ENCODE measurements at regions not wholly inside any gene's neighbourhood (a gene's known extent, or its start where the extent isn't known, plus 50 kb on each side); places are given as distances from the start of the nearest gene placed in this dataset.
A peak's percentile ranks its signal among the peaks of the same experiment; 100 is the strongest.
"Not testable (repeated sequence)": the region's sequence is repeated elsewhere in the genome, so short reads cannot be mapped to it uniquely, and the experiment has no call there.

- DNase-seq (ENCODE audit: low spot score), result no peak
Measured at GRCh38 chr15:24733659-24734058, 58.1 kb downstream of the NPAP1 start.

DNA sequence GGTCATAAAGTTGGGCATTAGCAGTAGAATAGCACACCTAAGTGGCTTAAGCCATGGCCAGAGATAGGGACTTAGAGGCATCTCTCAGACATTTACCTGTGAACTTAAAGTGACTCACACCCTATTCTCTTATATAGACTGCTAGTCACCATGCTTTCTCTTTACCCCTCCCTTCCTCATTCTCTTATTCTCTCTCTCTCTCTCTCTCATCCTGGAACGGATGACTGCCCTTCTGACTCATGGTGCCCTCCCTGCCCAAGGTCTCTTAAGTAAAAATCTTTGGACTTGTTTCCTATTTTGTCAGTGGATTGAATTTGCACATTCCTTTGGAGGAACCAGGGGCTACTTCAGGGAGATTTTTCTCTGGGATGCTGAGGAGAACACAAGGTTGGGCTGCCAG, 58.8 kb downstream of the NPAP1 start:
- no peak for DNase-seq (ENCODE audit: low spot score)

DNA sequence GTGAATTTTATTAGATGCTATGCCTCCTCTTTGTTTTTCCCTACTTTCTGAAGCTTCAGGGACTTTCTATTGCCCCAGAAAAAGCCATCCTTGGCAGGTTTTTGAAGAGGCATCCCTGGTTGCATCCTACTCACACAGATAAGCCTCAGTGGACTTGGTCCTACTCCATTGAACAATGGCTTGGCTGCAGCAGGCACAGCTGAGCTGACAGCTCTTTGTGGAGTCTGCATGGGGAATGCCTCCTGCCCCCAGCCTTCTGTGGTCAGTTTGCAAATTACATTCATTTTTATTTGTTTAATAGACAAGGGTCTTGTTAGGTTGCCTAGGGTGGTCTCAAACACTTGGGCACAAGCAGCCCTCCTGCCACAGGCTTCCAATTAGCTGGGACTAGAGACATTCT, 69.7 kb downstream of the NPAP1 start:
- no peak for DNase-seq (ENCODE audit: low spot score)

- no peak for DNase-seq (ENCODE audit: low spot score)
Measured at GRCh38 chr15:24746094-24746493, 70.5 kb downstream of the NPAP1 start.

GRCh38 chr15:24747376-24747775, 71.8 kb downstream of the NPAP1 start:
- DNase-seq (ENCODE audit: low spot score), result no peak

DNA sequence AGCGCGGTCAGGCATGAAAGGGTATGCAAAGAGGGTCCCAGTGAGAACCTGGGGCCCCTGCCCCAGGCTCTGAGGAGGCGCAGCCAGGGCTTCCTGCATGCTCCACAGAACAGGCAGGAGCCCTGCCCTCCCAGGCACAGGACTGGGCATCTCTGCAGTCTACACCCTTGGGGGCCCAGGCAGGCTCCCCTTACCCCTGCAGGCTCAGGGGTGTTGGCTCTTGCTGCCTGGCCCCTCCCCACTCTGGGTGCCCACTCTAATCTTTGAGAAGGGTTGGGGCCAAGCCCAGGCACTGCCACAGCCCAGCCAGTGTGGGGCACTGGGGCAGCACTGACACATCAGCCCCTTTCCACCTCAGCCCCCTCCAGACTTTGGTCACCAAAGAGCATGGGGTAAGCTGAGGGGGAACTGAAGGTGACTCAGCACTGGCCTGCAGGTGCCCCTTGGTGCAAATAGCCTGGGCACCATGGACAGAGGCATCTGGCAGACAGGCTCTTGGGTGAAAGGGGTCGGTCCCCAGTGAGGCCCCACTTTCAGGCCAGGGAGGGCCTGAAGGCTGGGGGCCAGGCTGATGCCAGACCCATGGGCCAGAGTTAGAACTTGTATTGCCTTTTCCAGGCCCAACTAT, 73.4 kb downstream of the NPAP1 start:
- DNase-seq (ENCODE audit: low spot score), result no peak

DNA sequence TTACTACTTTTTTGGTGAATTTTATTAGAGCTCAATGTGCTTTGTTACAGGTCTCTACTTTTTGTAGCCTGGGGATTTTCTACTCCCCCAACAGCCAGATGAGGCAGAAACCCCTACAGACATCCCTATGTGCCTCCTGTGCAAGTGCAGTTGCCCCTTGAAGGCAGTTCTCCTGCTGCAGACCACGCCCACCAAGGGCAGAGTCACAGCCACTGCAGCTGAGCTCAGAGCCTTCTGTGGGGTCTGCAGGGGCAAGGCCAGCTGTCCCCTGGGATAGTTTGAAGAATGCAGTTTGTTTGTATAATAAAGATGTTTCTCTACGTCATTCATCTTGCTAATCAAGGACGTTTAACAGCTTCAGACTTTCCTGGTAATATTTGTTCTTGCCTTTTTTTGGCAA, 76.8 kb downstream of the NPAP1 start:
- DNase-seq (ENCODE audit: low spot score), result no peak

- no peak for DNase-seq (ENCODE audit: low spot score)
Measured at GRCh38 chr15:24756101-24756500, 80.5 kb downstream of the NPAP1 start.

GRCh38 chr15:24760066-24760465, 84.5 kb downstream of the NPAP1 start:
- no peak for DNase-seq (ENCODE audit: low spot score)

- DNase-seq (ENCODE audit: low spot score), result no peak
Measured at GRCh38 chr15:24761704-24762302, 86.2 kb downstream of the NPAP1 start.

GRCh38 chr15:24763891-24764290, 88.3 kb downstream of the NPAP1 start:
- no peak for DNase-seq (ENCODE audit: low spot score)

DNA sequence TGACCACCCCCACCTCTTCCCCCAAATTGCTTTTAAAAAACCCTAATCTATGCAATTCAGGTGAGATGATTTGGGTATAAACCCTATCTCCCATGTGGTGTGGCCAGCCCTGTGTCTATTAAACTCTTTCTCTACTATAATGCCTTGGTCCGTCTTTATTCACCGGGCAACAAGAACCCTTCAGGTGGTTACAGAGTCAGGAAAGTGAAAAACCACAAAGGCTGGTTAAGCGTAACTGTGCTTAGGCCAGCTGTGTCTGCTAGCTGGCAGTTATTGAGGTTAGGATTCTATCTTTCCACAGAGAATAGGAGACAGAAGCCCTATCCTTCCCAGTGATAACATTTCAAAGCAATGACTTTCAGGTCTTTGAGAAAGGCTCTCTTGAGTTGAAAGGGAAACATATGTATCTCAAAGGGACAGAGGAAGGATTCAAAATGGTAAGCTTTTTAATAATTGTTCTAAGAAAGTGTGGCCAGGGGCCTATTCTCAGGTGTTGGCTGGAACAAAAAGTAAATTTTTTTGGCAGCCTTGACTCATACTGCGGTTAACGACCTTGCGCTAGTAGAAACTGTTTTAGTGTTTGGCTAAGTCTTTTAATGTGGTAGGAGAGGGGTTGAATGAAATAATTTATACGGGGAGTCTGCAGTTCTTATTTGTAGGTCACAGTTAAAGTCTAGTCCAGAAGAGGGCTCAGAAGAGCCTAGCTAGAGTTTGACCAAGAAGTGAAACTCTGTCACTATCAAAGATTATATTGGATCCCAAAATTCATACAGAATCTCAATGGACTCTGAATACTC, 89.0 kb downstream of the NPAP1 start:
- DNase-seq (ENCODE audit: low spot score), result no peak

DNA sequence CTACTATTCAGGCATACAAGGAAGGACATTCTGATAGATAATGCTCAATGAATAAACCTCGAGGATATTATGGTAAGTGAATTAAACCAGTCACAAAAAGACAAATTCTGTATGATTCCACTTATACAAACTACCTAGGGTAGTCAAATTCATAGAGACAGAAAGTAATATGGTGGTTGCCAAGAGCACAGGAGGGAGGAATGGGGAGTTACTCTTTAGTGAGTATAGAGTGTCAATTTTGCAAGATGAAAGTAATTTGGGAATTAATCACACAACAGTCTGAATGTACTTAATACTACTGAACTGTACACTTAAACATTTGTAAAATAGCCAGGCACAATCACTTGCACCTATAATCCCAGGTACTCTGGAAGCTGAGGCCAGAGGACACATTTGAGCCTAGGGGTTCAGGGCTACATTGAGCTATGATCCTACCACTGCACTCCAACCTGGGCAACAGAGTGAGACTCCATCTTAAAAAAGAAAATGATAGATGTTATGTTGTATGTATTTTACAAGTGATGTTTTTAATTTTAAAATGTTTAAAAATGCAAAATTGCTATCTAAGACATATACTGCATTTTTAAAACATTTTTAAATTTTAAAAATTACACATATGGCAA, 91.0 kb downstream of the NPAP1 start:
- no peak for DNase-seq (ENCODE audit: low spot score)

DNA sequence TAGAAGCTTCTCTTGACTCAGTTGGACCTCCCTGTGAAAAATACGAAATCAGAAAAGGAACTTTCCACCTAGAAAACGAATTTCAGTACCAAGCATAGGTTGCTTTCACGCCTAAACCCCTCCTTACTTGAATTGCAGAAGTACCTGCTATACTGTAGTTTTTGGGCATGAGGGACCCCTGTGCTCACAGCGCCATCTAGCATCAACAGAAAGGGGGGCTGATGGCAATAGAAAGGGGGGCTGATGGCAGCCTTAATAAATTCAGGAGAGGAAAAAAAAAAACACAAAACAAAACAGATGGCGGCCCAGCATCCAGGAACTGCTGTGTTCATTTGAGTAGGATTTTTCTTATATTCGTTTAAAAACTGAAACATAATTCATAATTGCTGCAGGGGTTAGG, 96.7 kb downstream of the NPAP1 start:
- no peak for DNase-seq (ENCODE audit: low spot score)

DNA sequence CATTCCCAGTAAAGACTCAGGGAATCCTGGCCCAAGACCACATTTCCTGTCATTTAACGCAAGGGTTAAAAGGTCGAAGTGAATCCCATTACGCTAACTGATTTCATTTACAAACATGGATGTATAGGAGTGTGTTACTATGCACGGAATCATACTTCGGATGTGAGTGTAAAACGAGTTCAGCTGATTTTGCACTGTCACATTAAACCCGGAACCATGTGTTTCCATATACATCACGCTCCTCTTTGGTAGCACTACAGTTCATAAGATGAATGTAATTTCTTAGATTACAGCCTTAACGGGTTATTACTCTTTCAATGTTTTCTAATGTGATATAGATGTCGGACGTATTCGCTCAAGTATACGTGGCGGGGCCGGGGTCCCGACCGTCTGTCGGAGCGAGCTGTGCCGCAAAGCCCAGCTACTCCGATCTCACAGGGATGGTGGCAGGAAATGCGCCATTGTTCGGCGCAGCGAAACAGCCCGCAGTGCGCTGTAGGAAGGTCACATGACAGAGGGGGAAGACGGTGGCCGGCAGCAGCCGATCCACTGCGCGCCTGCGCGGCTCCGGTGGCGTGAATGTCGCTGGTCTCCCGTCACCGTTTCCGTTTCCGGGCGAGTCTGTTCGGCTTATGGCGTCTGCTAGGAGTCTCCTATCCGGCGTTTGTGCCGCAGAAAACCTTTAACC, 97.3 kb downstream of the NPAP1 start:
- DNase-seq (ENCODE audit: low spot score), result peak; percentile 71

DNA sequence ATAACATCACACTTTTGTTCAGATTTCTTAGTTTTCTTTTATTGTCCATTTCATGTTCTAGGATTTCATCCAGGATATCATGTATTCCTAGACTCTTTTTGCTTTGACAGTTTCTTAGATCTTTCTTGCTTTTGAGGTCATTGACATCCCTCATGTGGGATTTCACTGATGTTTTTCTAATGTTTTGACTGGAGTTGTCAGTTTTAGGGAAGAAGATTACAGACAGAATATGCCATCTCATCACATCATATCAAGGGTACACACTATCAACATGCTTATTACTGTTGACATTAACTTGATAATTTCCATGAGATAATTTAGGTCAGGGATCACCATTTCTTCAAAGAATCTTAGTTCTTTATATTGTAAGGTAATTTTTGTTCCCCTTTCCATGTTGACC, 101.7 kb downstream of the NPAP1 start:
- no peak for DNase-seq (ENCODE audit: low spot score)

DNA sequence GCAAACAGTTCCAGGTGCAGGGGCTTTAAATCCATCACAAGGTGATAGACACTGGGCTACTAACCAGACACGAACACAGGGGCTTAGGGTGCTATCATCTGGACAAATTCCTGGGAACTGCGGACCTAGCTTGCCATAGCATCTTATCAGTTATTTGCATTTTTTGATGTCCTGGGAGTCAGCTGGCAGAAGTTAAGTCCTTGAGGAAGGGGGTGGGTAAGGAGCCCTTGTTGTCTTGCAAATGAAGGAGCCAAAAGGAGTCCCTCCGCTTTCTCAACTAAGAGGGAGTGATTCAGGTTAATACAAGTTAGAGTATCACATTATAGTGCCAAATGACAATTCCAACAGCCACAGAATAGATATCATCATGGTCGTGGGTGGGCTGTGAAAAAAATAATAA, 108.9 kb downstream of the NPAP1 start:
- no peak for DNase-seq (ENCODE audit: low spot score)

DNA sequence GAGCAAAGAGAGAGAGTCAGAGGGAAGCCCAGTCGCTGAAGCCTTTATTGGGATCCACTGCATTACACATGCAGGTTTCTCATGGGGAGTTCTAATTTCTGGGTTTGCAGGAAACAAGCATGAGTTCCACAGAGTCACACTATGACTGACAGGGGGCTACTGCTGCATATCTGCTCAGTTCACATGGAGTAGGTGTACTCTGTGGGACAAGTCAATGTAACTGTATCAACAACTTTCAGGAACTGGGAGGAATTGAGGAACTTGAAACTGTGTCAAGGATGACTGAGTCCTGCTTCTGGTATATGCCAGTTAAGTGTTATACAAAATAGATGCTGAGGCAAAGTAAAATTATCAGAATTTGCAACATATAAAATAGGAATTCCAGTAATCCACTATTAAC, 110.8 kb downstream of the NPAP1 start:
- no peak for DNase-seq (ENCODE audit: low spot score)

- not testable (repeated sequence) for DNase-seq (ENCODE audit: low spot score)
Measured at GRCh38 chr15:24802624-24803023, 127.0 kb downstream of the NPAP1 start.

DNA sequence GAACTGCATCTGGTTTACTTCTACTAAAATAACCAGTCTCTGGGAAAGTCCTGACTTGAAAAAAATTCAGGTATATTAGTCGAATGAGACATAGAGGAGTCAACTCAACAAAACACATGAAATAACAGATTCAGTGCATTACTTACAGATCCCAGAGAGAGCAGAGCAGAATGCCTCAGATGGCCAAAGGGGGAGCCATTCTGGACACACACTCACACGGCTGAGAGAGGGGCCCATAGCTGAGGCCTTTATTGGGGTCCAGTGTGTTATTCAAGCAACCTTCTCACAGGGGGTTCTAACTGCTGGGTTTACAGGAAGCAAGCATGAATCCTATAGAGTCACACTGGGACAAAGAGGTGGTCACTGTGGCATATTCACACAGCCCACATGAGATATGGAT, 135.1 kb upstream of the SNRPN start:
- DNase-seq (ENCODE audit: low spot score), result no peak

GRCh38 chr15:24823473-24823872, 131.3 kb upstream of the SNRPN start:
- DNase-seq (ENCODE audit: low spot score), result no peak

GRCh38 chr15:24832282-24832681, 122.5 kb upstream of the SNRPN start:
- no peak for DNase-seq (ENCODE audit: low spot score)

All from activated CD4-positive, alpha-beta T cell treated with anti-CD3 and anti-CD28 coated beads, Interleukin-2, Interleukin-4, amounts not matched to agents 100 ng/mL and 50 ng/mL, durations not matched to agents 16 hours and 8 hours (primary cell).